K562 (cell line): ENCODE measurements at regions not wholly inside any gene's neighbourhood (a gene's known extent, or its start where the extent isn't known, plus 50 kb on each side); places are given as distances from the start of the nearest gene placed in this dataset.

ENCODE experiments used
- SRSF7 ChIP-seq: fragments of 200-400 bp; formaldehyde crosslinking; optimal IDR thresholded peaks from 2 replicates; pipeline ENCODE3; 2017; ENCODE audit warnings: mild to moderate bottlenecking, low read depth, low read length
- ZNF253 ChIP-seq: fragments of 250-450 bp; sonication (Bioruptor Pico); conservative IDR thresholded peaks from 2 replicates; pipeline ENCODE4 v1.6.1; 2021; ENCODE audit warnings: mild to moderate bottlenecking
- TF ChIP-seq, protein P1 (sequence below), 2 experiments: fragments of 450-650 bp; IDR thresholded peaks; 2 replicates each; pipeline ENCODE4 v1.6.1; 2018; ENCODE audit warnings: mild to moderate bottlenecking in 2 of 2, low read depth in 1 of 2; ENCODE audit not compliant: partially characterized antibody in 2 of 2
- TF ChIP-seq, protein P2 (sequence below): fragments of 200-800 bp; sonication (Bioruptor generic); IDR thresholded peaks from 2 replicates; pipeline ENCODE4 v1.6.1; 2016; ENCODE audit warnings: missing genetic modification characterization, missing compliant biosample characterization

DNA sequence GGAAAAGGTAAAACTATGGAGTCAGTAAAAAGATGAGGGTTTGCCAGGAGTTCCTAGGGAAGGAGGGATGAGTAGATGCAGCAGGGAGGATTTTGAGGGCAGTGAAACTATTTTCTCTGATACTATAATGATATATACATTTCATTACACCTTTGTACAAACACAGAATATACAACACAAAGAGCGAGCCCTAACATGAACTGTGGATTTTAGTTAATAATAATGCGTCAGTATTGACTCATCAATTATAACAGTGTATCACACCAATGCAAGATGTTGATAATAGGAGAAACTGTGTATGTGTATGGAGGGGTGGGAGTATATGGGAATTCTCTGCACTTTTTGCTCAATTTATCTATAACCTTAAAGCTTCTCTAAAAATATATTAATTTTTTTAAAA is 404.3 kb upstream of the NOVA1 start (continued):
- TF ChIP-seq, protein P1, sequence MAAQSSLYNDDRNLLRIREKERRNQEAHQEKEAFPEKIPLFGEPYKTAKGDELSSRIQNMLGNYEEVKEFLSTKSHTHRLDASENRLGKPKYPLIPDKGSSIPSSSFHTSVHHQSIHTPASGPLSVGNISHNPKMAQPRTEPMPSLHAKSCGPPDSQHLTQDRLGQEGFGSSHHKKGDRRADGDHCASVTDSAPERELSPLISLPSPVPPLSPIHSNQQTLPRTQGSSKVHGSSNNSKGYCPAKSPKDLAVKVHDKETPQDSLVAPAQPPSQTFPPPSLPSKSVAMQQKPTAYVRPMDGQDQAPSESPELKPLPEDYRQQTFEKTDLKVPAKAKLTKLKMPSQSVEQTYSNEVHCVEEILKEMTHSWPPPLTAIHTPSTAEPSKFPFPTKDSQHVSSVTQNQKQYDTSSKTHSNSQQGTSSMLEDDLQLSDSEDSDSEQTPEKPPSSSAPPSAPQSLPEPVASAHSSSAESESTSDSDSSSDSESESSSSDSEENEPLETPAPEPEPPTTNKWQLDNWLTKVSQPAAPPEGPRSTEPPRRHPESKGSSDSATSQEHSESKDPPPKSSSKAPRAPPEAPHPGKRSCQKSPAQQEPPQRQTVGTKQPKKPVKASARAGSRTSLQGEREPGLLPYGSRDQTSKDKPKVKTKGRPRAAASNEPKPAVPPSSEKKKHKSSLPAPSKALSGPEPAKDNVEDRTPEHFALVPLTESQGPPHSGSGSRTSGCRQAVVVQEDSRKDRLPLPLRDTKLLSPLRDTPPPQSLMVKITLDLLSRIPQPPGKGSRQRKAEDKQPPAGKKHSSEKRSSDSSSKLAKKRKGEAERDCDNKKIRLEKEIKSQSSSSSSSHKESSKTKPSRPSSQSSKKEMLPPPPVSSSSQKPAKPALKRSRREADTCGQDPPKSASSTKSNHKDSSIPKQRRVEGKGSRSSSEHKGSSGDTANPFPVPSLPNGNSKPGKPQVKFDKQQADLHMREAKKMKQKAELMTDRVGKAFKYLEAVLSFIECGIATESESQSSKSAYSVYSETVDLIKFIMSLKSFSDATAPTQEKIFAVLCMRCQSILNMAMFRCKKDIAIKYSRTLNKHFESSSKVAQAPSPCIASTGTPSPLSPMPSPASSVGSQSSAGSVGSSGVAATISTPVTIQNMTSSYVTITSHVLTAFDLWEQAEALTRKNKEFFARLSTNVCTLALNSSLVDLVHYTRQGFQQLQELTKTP (IDR thresholded peaks at IDR 0.05; ENCODE audit: low read depth in 1 of 2, partially characterized antibody in 2 of 2), result no peak
- TF ChIP-seq, protein P2, sequence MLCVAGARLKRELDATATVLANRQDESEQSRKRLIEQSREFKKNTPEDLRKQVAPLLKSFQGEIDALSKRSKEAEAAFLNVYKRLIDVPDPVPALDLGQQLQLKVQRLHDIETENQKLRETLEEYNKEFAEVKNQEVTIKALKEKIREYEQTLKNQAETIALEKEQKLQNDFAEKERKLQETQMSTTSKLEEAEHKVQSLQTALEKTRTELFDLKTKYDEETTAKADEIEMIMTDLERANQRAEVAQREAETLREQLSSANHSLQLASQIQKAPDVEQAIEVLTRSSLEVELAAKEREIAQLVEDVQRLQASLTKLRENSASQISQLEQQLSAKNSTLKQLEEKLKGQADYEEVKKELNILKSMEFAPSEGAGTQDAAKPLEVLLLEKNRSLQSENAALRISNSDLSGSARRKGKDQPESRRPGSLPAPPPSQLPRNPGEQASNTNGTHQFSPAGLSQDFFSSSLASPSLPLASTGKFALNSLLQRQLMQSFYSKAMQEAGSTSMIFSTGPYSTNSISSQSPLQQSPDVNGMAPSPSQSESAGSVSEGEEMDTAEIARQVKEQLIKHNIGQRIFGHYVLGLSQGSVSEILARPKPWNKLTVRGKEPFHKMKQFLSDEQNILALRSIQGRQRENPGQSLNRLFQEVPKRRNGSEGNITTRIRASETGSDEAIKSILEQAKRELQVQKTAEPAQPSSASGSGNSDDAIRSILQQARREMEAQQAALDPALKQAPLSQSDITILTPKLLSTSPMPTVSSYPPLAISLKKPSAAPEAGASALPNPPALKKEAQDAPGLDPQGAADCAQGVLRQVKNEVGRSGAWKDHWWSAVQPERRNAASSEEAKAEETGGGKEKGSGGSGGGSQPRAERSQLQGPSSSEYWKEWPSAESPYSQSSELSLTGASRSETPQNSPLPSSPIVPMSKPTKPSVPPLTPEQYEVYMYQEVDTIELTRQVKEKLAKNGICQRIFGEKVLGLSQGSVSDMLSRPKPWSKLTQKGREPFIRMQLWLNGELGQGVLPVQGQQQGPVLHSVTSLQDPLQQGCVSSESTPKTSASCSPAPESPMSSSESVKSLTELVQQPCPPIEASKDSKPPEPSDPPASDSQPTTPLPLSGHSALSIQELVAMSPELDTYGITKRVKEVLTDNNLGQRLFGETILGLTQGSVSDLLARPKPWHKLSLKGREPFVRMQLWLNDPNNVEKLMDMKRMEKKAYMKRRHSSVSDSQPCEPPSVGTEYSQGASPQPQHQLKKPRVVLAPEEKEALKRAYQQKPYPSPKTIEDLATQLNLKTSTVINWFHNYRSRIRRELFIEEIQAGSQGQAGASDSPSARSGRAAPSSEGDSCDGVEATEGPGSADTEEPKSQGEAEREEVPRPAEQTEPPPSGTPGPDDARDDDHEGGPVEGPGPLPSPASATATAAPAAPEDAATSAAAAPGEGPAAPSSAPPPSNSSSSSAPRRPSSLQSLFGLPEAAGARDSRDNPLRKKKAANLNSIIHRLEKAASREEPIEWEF (CRISPR knock-in tag), result no peak
- TF ChIP-seq SRSF7 (no peak), ZNF253 (CRISPR knock-in tag) (no peak)
